Suprapubic skin (tissue), 3 donors: ENCODE measurements at regions not wholly inside any gene's neighbourhood (a gene's known extent, or its start where the extent isn't known, plus 50 kb on each side); places are given as distances from the start of the nearest gene placed in this dataset.

Experiments
- EP300 ChIP-seq: sonication (generic); formaldehyde crosslinking; IDR thresholded peaks from one replicate; pipeline ENCODE4 v1.6.1; 2017; ENCODE audit warnings: antibody characterized with exemption
- POLR2A ChIP-seq, 2 donors: fragments of 450-650 bp; IDR thresholded peaks; one replicate each; pipeline ENCODE4 v1.6.1; 2017; ENCODE audit warnings: antibody characterized with exemption in 2 of 2, mild to moderate bottlenecking in 2 of 2, moderate library complexity in 2 of 2
- TF ChIP-seq, protein P1 (sequence below), 2 donors: fragments of 200-600 bp in 1 of 2; fragments of 450-650 bp in 1 of 2; sonication (generic) in 1 of 2; IDR thresholded peaks; one replicate each; pipeline ENCODE4 v1.5.1; 2016 to 2019; ENCODE audit warnings: antibody characterized with exemption in 2 of 2, mild to moderate bottlenecking in 1 of 2, moderate library complexity in 1 of 2

DNA sequence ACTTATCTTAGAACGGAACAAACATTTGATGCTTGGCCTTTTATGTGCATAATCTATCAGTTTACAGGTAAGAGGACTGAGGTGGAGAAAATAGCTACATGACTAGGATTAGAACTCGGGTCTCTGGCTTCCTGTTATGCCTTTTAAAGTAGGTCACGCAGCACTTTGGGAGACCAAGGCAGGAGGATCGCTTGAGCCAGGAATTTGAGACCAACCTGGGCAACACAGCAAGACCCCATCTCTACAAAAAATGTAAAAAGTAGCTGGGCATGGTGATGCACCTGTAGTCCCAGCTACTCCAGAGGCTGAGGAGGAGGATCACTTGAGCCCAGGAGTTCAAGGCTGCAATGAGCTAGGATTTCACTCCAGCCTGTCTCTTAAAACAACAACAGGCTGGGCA is 81.9 kb upstream of the AKT3 start:
- no peak for TF ChIP-seq EP300
- TF ChIP-seq POLR2A (IDR thresholded peaks at IDR 0.05): no peak
- TF ChIP-seq, protein P1, sequence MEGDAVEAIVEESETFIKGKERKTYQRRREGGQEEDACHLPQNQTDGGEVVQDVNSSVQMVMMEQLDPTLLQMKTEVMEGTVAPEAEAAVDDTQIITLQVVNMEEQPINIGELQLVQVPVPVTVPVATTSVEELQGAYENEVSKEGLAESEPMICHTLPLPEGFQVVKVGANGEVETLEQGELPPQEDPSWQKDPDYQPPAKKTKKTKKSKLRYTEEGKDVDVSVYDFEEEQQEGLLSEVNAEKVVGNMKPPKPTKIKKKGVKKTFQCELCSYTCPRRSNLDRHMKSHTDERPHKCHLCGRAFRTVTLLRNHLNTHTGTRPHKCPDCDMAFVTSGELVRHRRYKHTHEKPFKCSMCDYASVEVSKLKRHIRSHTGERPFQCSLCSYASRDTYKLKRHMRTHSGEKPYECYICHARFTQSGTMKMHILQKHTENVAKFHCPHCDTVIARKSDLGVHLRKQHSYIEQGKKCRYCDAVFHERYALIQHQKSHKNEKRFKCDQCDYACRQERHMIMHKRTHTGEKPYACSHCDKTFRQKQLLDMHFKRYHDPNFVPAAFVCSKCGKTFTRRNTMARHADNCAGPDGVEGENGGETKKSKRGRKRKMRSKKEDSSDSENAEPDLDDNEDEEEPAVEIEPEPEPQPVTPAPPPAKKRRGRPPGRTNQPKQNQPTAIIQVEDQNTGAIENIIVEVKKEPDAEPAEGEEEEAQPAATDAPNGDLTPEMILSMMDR (IDR thresholded peaks at IDR 0.05): no peak
